HG03342 (cell line): ENCODE measurements at regions not wholly inside any gene's neighbourhood (a gene's known extent, or its start where the extent isn't known, plus 50 kb on each side); places are given as distances from the start of the nearest gene placed in this dataset.
"Not testable (repeated sequence)": the region's sequence is repeated elsewhere in the genome, so short reads cannot be mapped to it uniquely, and the experiment has no call there.

Source experiments
- ATAC-seq: cut with Tn5 transposase; IDR thresholded peaks from one replicate; pipeline ENCODE4 v1.9.1; 2021; ENCODE audit warnings: mild to moderate bottlenecking, moderate library complexity; ENCODE audit not compliant: unreplicated experiment

GRCh38 chr6:68167604-68168003 lies 467.5 kb upstream of the ADGRB3 start:
- ATAC-seq, result no peak

DNA sequence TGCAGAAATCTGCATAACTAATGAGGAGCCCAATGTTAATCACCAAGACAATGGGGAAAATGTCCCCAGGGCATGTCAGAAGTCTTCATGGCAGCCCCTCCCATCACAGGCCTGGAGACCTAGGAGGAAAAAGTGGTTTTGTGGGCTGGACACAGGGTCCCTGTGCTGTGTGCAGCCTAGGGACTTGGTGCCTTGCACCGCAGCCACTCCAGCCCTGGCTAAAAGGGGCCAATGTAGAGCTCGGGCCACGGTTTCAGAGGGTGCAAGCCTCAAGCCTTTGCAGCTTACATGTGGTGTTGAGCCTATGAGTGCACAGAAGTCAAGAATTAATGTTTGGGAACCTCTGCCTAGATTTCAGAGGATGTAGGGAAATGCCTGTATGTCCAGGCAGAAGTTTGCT lies 474.3 kb upstream of the ADGRB3 start:
- ATAC-seq, result not testable (repeated sequence)

GRCh38 chr6:68160348-68160747 lies 474.7 kb upstream of the ADGRB3 start:
- no peak for ATAC-seq

GRCh38 chr6:68159433-68159832 lies 475.6 kb upstream of the ADGRB3 start:
- ATAC-seq, result peak; percentile 50

- peak; percentile 85 for ATAC-seq
Observed at GRCh38 chr6:68158256-68158655, 476.8 kb upstream of the ADGRB3 start.

GRCh38 chr6:68144667-68145066 lies 490.4 kb upstream of the ADGRB3 start:
- no peak for ATAC-seq

GRCh38 chr6:68141190-68141589 lies 493.9 kb upstream of the ADGRB3 start:
- ATAC-seq, result no peak

GRCh38 chr6:68139130-68139529 lies 496.0 kb upstream of the ADGRB3 start:
- ATAC-seq, result no peak

- ATAC-seq, result no peak
Observed at GRCh38 chr6:68134796-68135195, 500.3 kb upstream of the ADGRB3 start.

- ATAC-seq, result no peak
Observed at GRCh38 chr6:68128211-68128610, 506.9 kb upstream of the ADGRB3 start.

- ATAC-seq, result no peak
Observed at GRCh38 chr6:68127074-68127473, 508.0 kb upstream of the ADGRB3 start.

- ATAC-seq, result peak; percentile 97
Observed at GRCh38 chr6:68126089-68126749, 508.9 kb upstream of the ADGRB3 start.

GRCh38 chr6:68122975-68123374 lies 512.1 kb upstream of the ADGRB3 start:
- ATAC-seq, result not testable (repeated sequence)

DNA sequence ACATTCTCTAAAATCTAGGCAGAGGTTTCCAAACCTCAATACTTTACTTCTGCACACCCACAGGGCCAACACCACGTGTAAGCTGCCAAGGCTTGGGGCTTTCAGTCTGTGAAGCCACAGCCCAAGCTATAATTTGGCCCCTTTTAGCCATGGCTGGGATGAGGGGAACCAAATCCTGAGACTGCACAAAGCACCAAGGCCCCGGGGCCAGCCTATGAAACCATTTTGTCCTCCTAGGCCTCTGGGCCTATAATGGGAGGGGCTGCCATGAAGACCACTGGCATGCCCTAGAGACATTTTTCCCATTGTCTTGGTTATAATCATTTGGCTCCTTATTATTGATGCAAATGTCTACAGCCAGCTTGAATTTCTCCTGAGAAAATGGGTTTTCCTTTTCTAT lies 513.0 kb upstream of the ADGRB3 start:
- ATAC-seq, result no peak

GRCh38 chr6:68120954-68121353 lies 514.1 kb upstream of the ADGRB3 start:
- ATAC-seq, result not testable (repeated sequence)

DNA sequence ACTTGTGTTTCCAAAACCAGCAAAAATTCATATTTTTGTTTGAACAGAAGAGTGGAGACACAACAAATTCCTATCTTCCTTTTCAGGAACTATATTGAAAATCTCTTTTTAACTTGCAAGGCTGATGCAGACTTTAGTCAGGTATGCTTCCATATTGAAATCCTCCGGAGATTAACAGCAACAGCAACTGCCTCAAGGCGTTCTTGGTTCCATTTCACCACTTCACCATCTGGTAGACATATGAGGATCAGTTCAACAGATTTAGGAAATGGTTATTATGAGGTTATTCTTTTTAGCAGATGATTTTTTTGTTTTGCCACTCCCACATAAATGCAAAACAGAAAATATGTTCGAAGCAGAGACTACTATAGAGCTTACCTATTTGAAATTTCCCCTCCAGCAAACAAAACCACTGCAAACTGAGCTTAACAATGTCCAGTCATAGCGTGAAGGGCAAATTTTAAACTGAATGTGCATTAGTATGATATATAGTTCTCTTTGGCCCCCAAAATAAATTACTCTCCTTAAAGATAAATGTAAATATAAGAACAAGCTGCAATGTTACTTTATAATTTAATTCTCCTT lies 520.5 kb upstream of the ADGRB3 start:
- no peak for ATAC-seq

DNA sequence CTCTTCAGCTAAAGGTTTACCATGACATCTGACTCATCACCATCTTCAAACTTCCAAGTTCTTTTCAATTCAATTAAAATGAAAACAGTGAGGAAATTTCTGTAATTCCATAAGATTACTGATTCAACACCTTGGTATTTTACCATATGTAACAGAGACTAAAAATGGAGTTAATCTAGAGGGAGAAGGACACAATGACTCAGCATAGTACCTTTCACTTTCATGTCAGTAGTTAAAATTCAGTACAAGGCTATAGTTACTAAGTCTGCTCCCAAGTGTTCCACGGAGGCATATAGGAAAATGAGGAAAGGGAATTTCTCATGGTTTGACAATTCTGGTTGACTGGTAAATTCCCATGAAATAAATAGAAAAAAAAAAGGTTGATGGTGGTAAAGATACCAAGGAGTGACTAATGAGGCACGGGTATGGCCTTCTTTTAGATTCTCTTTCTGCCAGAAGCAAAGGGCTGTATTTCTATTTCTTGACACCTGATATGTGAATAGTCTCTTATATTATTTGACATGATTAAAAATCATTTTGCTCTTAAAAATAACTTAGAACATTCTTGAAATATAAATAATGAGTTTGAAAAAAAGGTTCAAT lies 526.7 kb upstream of the ADGRB3 start:
- peak; percentile 96 for ATAC-seq

DNA sequence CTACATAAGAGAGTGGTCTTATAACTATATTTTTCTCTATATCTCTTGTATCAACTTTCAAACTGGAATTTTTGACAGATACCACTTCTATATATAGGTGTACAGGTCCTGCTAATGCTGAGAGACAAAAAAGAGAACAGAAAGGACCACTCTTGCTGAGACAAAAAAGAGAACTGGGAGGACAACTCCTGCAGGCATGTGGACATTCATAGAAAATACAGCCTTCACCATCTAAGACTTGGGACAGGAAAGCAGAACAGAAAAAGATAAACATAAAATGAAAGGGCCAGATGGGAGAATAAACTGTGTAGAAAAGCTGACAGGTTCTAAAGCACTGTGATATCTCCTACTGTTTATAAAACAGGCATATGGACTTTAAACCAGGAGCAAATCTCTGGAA lies 541.0 kb upstream of the ADGRB3 start:
- peak; percentile 94 for ATAC-seq

GRCh38 chr6:68087399-68088133 lies 547.5 kb upstream of the ADGRB3 start:
- ATAC-seq, result peak; percentile 95

GRCh38 chr6:68086199-68086598 lies 548.9 kb upstream of the ADGRB3 start:
- ATAC-seq, result peak; percentile 41

GRCh38 chr6:68085599-68085998 lies 549.5 kb upstream of the ADGRB3 start:
- not testable (repeated sequence) for ATAC-seq

DNA sequence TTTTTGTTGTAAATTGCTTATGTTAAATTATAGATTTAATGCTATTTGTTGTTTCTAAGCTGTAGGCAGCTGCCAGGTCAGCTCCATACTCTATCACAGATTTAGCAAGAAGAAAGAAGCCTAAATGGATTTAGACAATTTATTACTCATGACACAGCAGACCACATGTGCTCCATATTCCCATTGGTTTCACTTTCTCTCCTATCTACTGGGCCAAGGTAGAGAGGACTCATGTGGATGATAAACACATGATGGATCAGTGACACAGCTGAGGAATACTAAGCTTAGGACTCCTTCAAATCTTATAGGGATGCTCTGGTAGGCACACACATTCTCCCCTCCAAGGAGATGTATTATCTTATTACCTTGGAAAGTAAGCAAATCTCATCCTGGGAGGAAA lies 553.0 kb upstream of the ADGRB3 start:
- no peak for ATAC-seq
